ENCODE measurements at regions not wholly inside any gene's neighbourhood (a gene's known extent, or its start where the extent isn't known, plus 50 kb on each side); places are given as distances from the start of the nearest gene placed in this dataset.
"Not testable (repeated sequence)": the region's sequence is repeated elsewhere in the genome, so short reads cannot be mapped to it uniquely, and the experiment has no call there.

GRCh38 chr4:184335520-184335919, 117.8 kb upstream of the ENPP6 start:
- Histone ChIP-seq H3K36me3 (ENCODE audit: control insufficient read depth, insufficient read depth, low read length) (peaks cover 2% of the 10 kb centered on the region), H3K27me3 (replicated peaks; ENCODE audit: control insufficient read depth, insufficient read depth, low read length) (no peaks in the 10 kb centered on the region), H3K4me3 (replicated peaks; ENCODE audit: low read depth, low read length) (no peak overlapping the region)
- no peak for TF ChIP-seq CTCF (IDR thresholded peaks at IDR 0.05; ENCODE audit: insufficient read depth, low read length, poor library complexity, severe bottlenecking)
- no peak for DNase-seq (ENCODE audit: extremely low read depth, insufficient read length)

GRCh38 chr4:184333446-184333845, 115.8 kb upstream of the ENPP6 start:
- not testable (repeated sequence) for DNase-seq (ENCODE audit: extremely low read depth, insufficient read length); H3K4me3 ChIP-seq (replicated peaks; ENCODE audit: low read depth, low read length); H3K27me3 ChIP-seq (replicated peaks; ENCODE audit: control insufficient read depth, insufficient read depth, low read length); H3K36me3 ChIP-seq (ENCODE audit: control insufficient read depth, insufficient read depth, low read length)

DNA sequence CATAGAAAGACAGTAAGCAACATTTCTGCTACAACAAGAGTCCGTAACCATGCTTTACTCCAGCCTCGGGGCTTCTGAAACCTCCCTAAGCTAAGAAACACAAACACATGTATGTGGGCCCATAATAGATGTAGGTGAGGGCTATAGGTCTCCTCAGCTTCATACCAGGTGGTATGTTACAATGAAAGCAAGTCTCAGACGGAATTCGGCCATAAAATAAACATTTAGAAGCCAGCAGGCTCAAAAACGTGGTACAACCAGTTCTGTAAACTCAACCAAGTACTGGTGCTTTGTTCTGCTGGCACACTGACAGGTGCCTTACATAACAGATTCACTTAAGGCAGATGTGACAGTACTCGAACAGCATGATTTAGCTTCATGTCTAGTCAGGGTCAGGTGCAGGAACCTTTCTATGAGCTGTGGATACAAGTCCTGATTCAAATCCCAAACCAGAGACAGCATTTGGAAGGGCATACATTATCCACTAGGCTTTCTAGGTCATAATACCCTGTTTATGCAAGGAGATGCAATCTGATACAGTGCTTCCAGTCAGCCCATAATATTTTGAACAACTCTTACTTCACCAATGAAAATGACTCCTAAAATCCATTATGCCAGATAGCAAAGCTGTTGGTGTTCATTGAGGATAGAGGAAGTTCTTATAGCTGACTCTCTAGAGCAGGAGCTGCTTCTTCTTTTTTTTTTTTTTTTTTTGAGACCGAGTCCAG, 113.8 kb upstream of the ENPP6 start:
- no peak overlapping the region for H3K4me3 ChIP-seq (replicated peaks; ENCODE audit: low read depth, low read length)
- DNase-seq (ENCODE audit: extremely low read depth, insufficient read length): no peak
- no peaks in the 10 kb centered on the region; the same call in 1 of the 2 replicates for H3K36me3 ChIP-seq (ENCODE audit: control insufficient read depth, insufficient read depth, low read length)
- no peak for TF ChIP-seq CTCF (IDR thresholded peaks at IDR 0.05; ENCODE audit: insufficient read depth, low read length, poor library complexity, severe bottlenecking)
- H3K27me3 ChIP-seq (replicated peaks; ENCODE audit: control insufficient read depth, insufficient read depth, low read length): no peaks in the 10 kb centered on the region

- not testable (repeated sequence) for H3K36me3 ChIP-seq (ENCODE audit: control insufficient read depth, insufficient read depth, low read length); DNase-seq (ENCODE audit: extremely low read depth, insufficient read length); H3K27me3 ChIP-seq (replicated peaks; ENCODE audit: control insufficient read depth, insufficient read depth, low read length); H3K4me3 ChIP-seq (replicated peaks; ENCODE audit: low read depth, low read length)
These were observed 112.9 kb upstream of the ENPP6 start for GRCh38 chr4:184330517-184331094.

GRCh38 chr4:184329659-184330400, 112.2 kb upstream of the ENPP6 start:
- peak; percentile 89 for DNase-seq (ENCODE audit: extremely low read depth, insufficient read length)
- Histone ChIP-seq H3K27me3 (replicated peaks; ENCODE audit: control insufficient read depth, insufficient read depth, low read length) (no peaks in the 10 kb centered on the region), H3K4me3 (replicated peaks; ENCODE audit: low read depth, low read length) (no peak overlapping the region), H3K36me3 (ENCODE audit: control insufficient read depth, insufficient read depth, low read length) (no peaks in the 10 kb centered on the region; the same call in 1 of the 2 replicates)
- TF ChIP-seq CTCF (IDR thresholded peaks at IDR 0.05; ENCODE audit: insufficient read depth, low read length, poor library complexity, severe bottlenecking): no peak

GRCh38 chr4:184329235-184329634, 111.6 kb upstream of the ENPP6 start:
- H3K4me3 ChIP-seq (replicated peaks; ENCODE audit: low read depth, low read length): no peak overlapping the region
- H3K27me3 ChIP-seq (replicated peaks; ENCODE audit: control insufficient read depth, insufficient read depth, low read length): no peaks in the 10 kb centered on the region
- no peak for DNase-seq (ENCODE audit: extremely low read depth, insufficient read length)
- TF ChIP-seq CTCF (IDR thresholded peaks at IDR 0.05; ENCODE audit: insufficient read depth, low read length, poor library complexity, severe bottlenecking): no peak
- H3K36me3 ChIP-seq (ENCODE audit: control insufficient read depth, insufficient read depth, low read length): no peaks in the 10 kb centered on the region; the same call in 1 of the 2 replicates
